A673 (cell line): ENCODE measurements at regions not wholly inside any gene's neighbourhood (a gene's known extent, or its start where the extent isn't known, plus 50 kb on each side); places are given as distances from the start of the nearest gene placed in this dataset.

Experiments
- CTCF ChIP-seq: fragments of 300-800, 200-600 bp; sonication (generic); conservative IDR thresholded peaks from 2 replicates; pipeline ENCODE4 v1.5.1; 2017; ENCODE audit warnings: low read depth, mild to moderate bottlenecking, antibody characterized with exemption, low read length, moderate library complexity, mixed read lengths
- EZH2 ChIP-seq: fragments of 200-600 bp; sonication (generic); IDR thresholded peaks from 2 replicates; pipeline ENCODE4 v1.6.1; 2017; ENCODE audit warnings: borderline replicate concordance, low read depth, mild to moderate bottlenecking, mixed read lengths, antibody characterized with exemption, low read length; ENCODE audit not compliant: poor library complexity, severe bottlenecking

GRCh38 chr2:104344985-104345384 lies 508.9 kb upstream of the POU3F3 start:
- TF ChIP-seq CTCF (no peak), EZH2 (no peak)
